ENCODE measurements at regions not wholly inside any gene's neighbourhood (a gene's known extent, or its start where the extent isn't known, plus 50 kb on each side); places are given as distances from the start of the nearest gene placed in this dataset.

- Mint-ChIP-seq H3K4me3 (no peak overlapping the region), H3K27ac (peak overlapping the region in 1 of 7 donors; percentile 23), H3K4me1 (peaks cover 23% of the 10 kb centered on the region), H3K36me3 (no peaks in the 10 kb centered on the region), H3K27me3 (ENCODE audit: low read depth in 3 of 3) (peaks cover 0 to 6% (median 6%) of the 10 kb centered on the region in 3 donors), H3K9me3 (peaks cover 0 to 3% (median 2%) of the 10 kb centered on the region in 7 donors)
- Histone ChIP-seq H3K4me2 (replicated peaks; ENCODE audit: extremely low read depth, low read length, poor library complexity, severe bottlenecking) (no peak overlapping the region), H3K27me3 (ENCODE audit: control insufficient read depth in 2 of 2, insufficient read depth in 2 of 2, low read length in 2 of 2) (no peaks in the 10 kb centered on the region), H3K27ac (ENCODE audit: low read depth in 1 of 2, low read length in 2 of 2) (no peak overlapping the region), H3K9ac (ENCODE audit: insufficient read depth, low read length, poor library complexity, severe bottlenecking) (no peak overlapping the region), H3K4me1 (ENCODE audit: control insufficient read depth in 1 of 2, insufficient read depth in 2 of 2, low read length in 2 of 2) (peaks cover 15 to 18% of the 10 kb centered on the region in 2 donors), H3K36me3 (replicated peaks in 1 of 2; ENCODE audit: control insufficient read depth in 1 of 2, insufficient read depth in 2 of 2, low read length in 2 of 2) (no peaks in the 10 kb centered on the region), H3K9me3 (replicated peaks in 1 of 2; ENCODE audit: control insufficient read depth in 1 of 2, insufficient read depth in 1 of 2, low read length in 2 of 2) (no peaks in the 10 kb centered on the region), H4K20me1 (ENCODE audit: insufficient read depth, low read length) (no peaks in the 10 kb centered on the region), H2AFZ (ENCODE audit: insufficient read depth, low read depth, low read length, poor library complexity, severe bottlenecking) (no peak overlapping the region), H3K79me2 (ENCODE audit: insufficient read depth, low read length) (no peaks in the 10 kb centered on the region), H3K4me3 (replicated peaks in 1 of 3; ENCODE audit: low read depth in 2 of 3, low read length in 3 of 3) (no peak overlapping the region)
- WGBS (ENCODE audit: insufficient coverage), result 88% methylated on average over 1 of the region's 2 CpGs
- TF ChIP-seq CTCF (IDR thresholded peaks at IDR 0.05), result no peak
- intact Hi-C loops (cut with micrococcal nuclease), result no loop called here
- DNase-seq, result no peak
These were observed 247.3 kb downstream of the DSEL start for GRCh38 chr18:67269206-67269605.

GRCh38 chr18:67268530-67268929 lies 248.0 kb downstream of the DSEL start:
- Mint-ChIP-seq H3K27me3 (ENCODE audit: low read depth in 3 of 3) (peaks cover 0 to 6% (median 6%) of the 10 kb centered on the region in 3 donors), H3K9me3 (peaks cover 0 to 3% (median 2%) of the 10 kb centered on the region in 7 donors), H3K27ac (no peak overlapping the region), H3K36me3 (no peaks in the 10 kb centered on the region), H3K4me1 (peaks cover 23% of the 10 kb centered on the region), H3K4me3 (no peak overlapping the region)
- H3K9me3 ChIP-seq (replicated peaks in 1 of 2; ENCODE audit: control insufficient read depth in 1 of 2, insufficient read depth in 1 of 2, low read length in 2 of 2), result no peaks in the 10 kb centered on the region
- intact Hi-C loops (cut with micrococcal nuclease), result no loop called here
- no peak overlapping the region for H2AFZ ChIP-seq (ENCODE audit: insufficient read depth, low read depth, low read length, poor library complexity, severe bottlenecking)
- no CpG with 5 or more reads among the region's 3 CpGs for WGBS (ENCODE audit: insufficient coverage)
- no peak overlapping the region for H3K4me3 ChIP-seq (replicated peaks in 1 of 3; ENCODE audit: low read depth in 2 of 3, low read length in 3 of 3)
- H4K20me1 ChIP-seq (ENCODE audit: insufficient read depth, low read length), result no peaks in the 10 kb centered on the region
- DNase-seq, result no peak
- peaks cover 15 to 18% of the 10 kb centered on the region in 2 donors for H3K4me1 ChIP-seq (ENCODE audit: control insufficient read depth in 1 of 2, insufficient read depth in 2 of 2, low read length in 2 of 2)
- H3K27me3 ChIP-seq (ENCODE audit: control insufficient read depth in 2 of 2, insufficient read depth in 2 of 2, low read length in 2 of 2), result no peaks in the 10 kb centered on the region
- no peak for TF ChIP-seq CTCF (IDR thresholded peaks at IDR 0.05)
- no peak overlapping the region for H3K4me2 ChIP-seq (replicated peaks; ENCODE audit: extremely low read depth, low read length, poor library complexity, severe bottlenecking)
- no peaks in the 10 kb centered on the region for H3K79me2 ChIP-seq (ENCODE audit: insufficient read depth, low read length)
- no peaks in the 10 kb centered on the region for H3K36me3 ChIP-seq (replicated peaks in 1 of 2; ENCODE audit: control insufficient read depth in 1 of 2, insufficient read depth in 2 of 2, low read length in 2 of 2)
- no peak overlapping the region for H3K27ac ChIP-seq (ENCODE audit: low read depth in 1 of 2, low read length in 2 of 2)
- no peak overlapping the region for H3K9ac ChIP-seq (ENCODE audit: insufficient read depth, low read length, poor library complexity, severe bottlenecking)
